K562 (cell line): ENCODE measurements at regions not wholly inside any gene's neighbourhood (a gene's known extent, or its start where the extent isn't known, plus 50 kb on each side); places are given as distances from the start of the nearest gene placed in this dataset.
"Not testable (repeated sequence)": the region's sequence is repeated elsewhere in the genome, so short reads cannot be mapped to it uniquely, and the experiment has no call there.

ENCODE experiments used
- ATAC-seq: fragments of 200-7000 bp; cut with Tn5 transposase; 3 replicates; pipeline ENCODE4 v1.9.1; 2020; ENCODE audit warnings: moderate library complexity
- BruUV-seq: library from RNA; stranded (reverse); fragments of 400-500 nt; replicated peaks from 2 replicates; lab custom pipeline; 2021; lab: Mats Ljungman, UMichigan
- CTCF ChIA-PET: fragments of 300-600 bp; formaldehyde crosslinking; extraction: SDS; loops from one replicate; lab custom pipeline; 2021; ENCODE audit warnings: low intra/inter-chr PET ratio; lab: Yijun Ruan, JAX
- POLR2A ChIA-PET: fragments of 300-600, 350-650 bp; sonication (Branson Sonifier 250); formaldehyde crosslinking; extraction: SDS; loops from one replicate; lab custom pipeline; 2021; ENCODE audit warnings: antibody characterized with exemption, inconsistent platforms; lab: Yijun Ruan, JAX
- DNase-seq, 4 experiments: peaks; one replicate each; pipeline versions ENCODE4 v3.0.0 to v3.0.0-alpha.2; 2011 to 2018; ENCODE audit warnings: low spot score in 3 of 4, mixed read lengths in 3 of 4; ENCODE audit errors: extremely low read depth in 1 of 4
- FAIRE-seq: peaks from 2 replicates; lab custom pipeline; 2011; peaks lifted over from hg19 to GRCh38; lab: Jason Lieb, UNC
- H2AFZ ChIP-seq: 2 replicates; pipeline ENCODE4 v1.6.0; 2011; ENCODE audit warnings: low read depth, low read length, control low read depth, inconsistent platforms
- H3K27ac ChIP-seq: fragments of 200-600 bp; 3 replicates; pipeline ENCODE4 v1.8.0; 2011; ENCODE audit warnings: low read depth, mild to moderate bottlenecking, control low read depth, inconsistent platforms, low read length, moderate library complexity, mixed read lengths; ENCODE audit errors: extremely low read depth
- H3K27me3 ChIP-seq, 2 experiments: fragments of 300-600 bp in 1 of 2; 2 replicates in 1 of 2; 3 replicates in 1 of 2; pipeline versions ENCODE4 v1.6.0 to v1.8.0; 2011; ENCODE audit warnings: inconsistent platforms in 2 of 2, low read length in 2 of 2, mild to moderate bottlenecking in 1 of 2, mixed read lengths in 1 of 2, moderate library complexity in 1 of 2; ENCODE audit not compliant: control insufficient read depth in 2 of 2, insufficient read depth in 2 of 2
- H3K36me3 ChIP-seq: fragments of 300-600 bp; 3 replicates; pipeline ENCODE4 v1.8.0; 2011; ENCODE audit warnings: mild to moderate bottlenecking, low read length, inconsistent platforms; ENCODE audit not compliant: control insufficient read depth, insufficient read depth
- H3K4me1 ChIP-seq, 2 experiments: fragments of 200-600 bp in 1 of 2; replicated peaks in 1 of 2; 2 replicates in 1 of 2; 3 replicates in 1 of 2; pipeline versions ENCODE4 v1.5.1 to v1.8.0; 2011; ENCODE audit warnings: inconsistent platforms in 2 of 2, low read length in 2 of 2, mild to moderate bottlenecking in 1 of 2, mixed read lengths in 1 of 2, moderate library complexity in 1 of 2; ENCODE audit not compliant: control insufficient read depth in 2 of 2, insufficient read depth in 2 of 2
- H3K4me2 ChIP-seq: 2 replicates; pipeline ENCODE4 v1.6.1; 2011; ENCODE audit warnings: low read length, control low read depth, inconsistent platforms, mixed read lengths; ENCODE audit not compliant: insufficient read depth
- H3K4me3 ChIP-seq: fragments of 200-600 bp; sonication (generic), shearing (Covaris generic); 2 replicates; pipeline ENCODE4 v1.5.1; 2016; ENCODE audit warnings: control low read depth, inconsistent platforms
- H3K79me2 ChIP-seq: fragments of 200-600 bp; 3 replicates; pipeline ENCODE4 v1.8.0; 2011; ENCODE audit warnings: low read length, inconsistent platforms; ENCODE audit not compliant: control insufficient read depth, insufficient read depth
- H3K9ac ChIP-seq, 2 experiments: 2 replicates each; pipeline versions ENCODE4 v1.6.0 to v1.6.1; 2011; ENCODE audit warnings: low read depth in 2 of 2, low read length in 2 of 2, control low read depth in 1 of 2, inconsistent platforms in 1 of 2, mild to moderate bottlenecking in 1 of 2, mixed read lengths in 1 of 2; ENCODE audit not compliant: insufficient read depth in 1 of 2
- H3K9me1 ChIP-seq: one replicate; pipeline ENCODE4 v1.6.0; 2011; ENCODE audit warnings: inconsistent platforms, mild to moderate bottlenecking, low read length, moderate library complexity; ENCODE audit not compliant: control insufficient read depth, insufficient read depth
- H3K9me3 ChIP-seq: replicated peaks from 2 replicates; pipeline ENCODE4 v1.5.1; 2011; ENCODE audit warnings: low read depth, low read length, inconsistent platforms; ENCODE audit not compliant: control insufficient read depth, insufficient read depth
- H4K20me1 ChIP-seq: replicated peaks from 2 replicates; pipeline ENCODE4 v1.6.1; 2011; ENCODE audit warnings: low read length, inconsistent platforms, mixed read lengths; ENCODE audit not compliant: control insufficient read depth, insufficient read depth
- CHD1 ChIP-seq: fragments of 200-600 bp; sonication (generic); IDR thresholded peaks from one replicate; pipeline ENCODE4 v1.6.1; 2012; ENCODE audit warnings: mild to moderate bottlenecking, moderate library complexity, low read length, inconsistent platforms
- SAP30 ChIP-seq: fragments of 200-600 bp; sonication (generic); IDR thresholded peaks from 2 replicates; pipeline ENCODE4 v1.6.1; 2012; ENCODE audit warnings: borderline replicate concordance, low read depth, mild to moderate bottlenecking, moderate library complexity, low read length, control low read depth, inconsistent platforms; ENCODE audit not compliant: insufficient read depth, poor library complexity, severe bottlenecking
- SUPT5H ChIP-seq: fragments of 450-650 bp; IDR thresholded peaks from 2 replicates; pipeline ENCODE4 v1.6.1; 2016
- WGBS: fragments of 100-300 bp; shearing (Covaris generic); methylation state at CpG from one replicate; pipeline ENCODE4 v1.1.6; 2016; ENCODE audit warnings: low coverage, mixed read lengths; ENCODE audit not compliant: insufficient coverage; ENCODE audit errors: missing lambda C conversion rate; 5-methylcytosine and 5-hydroxymethylcytosine counted together
- in situ Hi-C: fragments of 300-500 bp; cut with MboI; formaldehyde crosslinking; loops from 4 replicates; pipeline ENCODE4 v1.15.0; 2018; ENCODE audit warnings: inconsistent platforms, mixed read lengths
- intact Hi-C: fragments of 100-400 bp; cut with micrococcal nuclease; formaldehyde crosslinking; loops from 2 replicates; pipeline ENCODE4 v1.14.2; 2022
- TF ChIP-seq, protein P1 (sequence below), 2 experiments: fragments of 450-650 bp; IDR thresholded peaks; 2 replicates each; pipeline ENCODE4 v1.6.1; 2016

DNA sequence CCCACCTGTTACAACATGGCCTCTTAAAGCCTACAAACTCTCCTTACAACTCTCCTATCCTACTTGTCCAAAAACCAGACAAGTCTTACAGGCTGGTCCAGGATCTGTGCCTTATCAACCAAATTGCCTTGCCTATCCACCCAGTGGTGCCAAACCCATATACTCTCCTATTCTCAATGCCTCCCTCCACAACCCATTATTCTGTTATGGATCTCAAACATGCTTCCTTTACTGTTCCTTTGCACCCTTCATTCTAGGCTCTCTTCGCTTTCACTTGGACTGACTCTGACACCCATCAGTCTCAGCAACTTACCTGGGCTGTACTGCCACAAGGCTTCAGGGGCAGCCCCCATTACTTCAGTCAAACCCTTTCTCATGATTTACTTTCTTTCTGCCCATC is 1112.1 kb upstream of the TMEM132C start:
- Histone ChIP-seq H3K27ac (peak overlapping the region; percentile 90), H3K4me2 (peak overlapping the region; percentile 80), H3K4me3 (peak overlapping the region; percentile 55), H3K4me1 (peaks cover 3 to 10% of the 10 kb centered on the region in 2 experiments; a peak in 2 of 5 replicates), H3K36me3 (peaks cover 80% of the 10 kb centered on the region), H3K79me2 (peaks cover 96% of the 10 kb centered on the region), H3K9ac (peak overlapping the region; percentile 79 to 84; a peak in 3 of 4 replicates)
- WGBS = 73% methylated on average over 1 of the region's 1 CpG
- intact Hi-C loops = loop anchor here (5.0 to 10.0 kb wide), 4 partner anchors 48 to 248 kb away; no protein-coding TSS in a partner anchor
- ATAC-seq, FAIRE-seq, H4K20me1 ChIP-seq, DNase-seq, POLR2A ChIA-PET, H3K9me1 ChIP-seq, in situ Hi-C loops, CTCF ChIA-PET, H2AFZ ChIP-seq, BruUV-seq, H3K9me3 ChIP-seq, H3K27me3 ChIP-seq: not testable (repeated sequence)
- TF ChIP-seq CHD1 = peak; percentile 52
- peak; percentile 44 for TF ChIP-seq SAP30
- 0 out of 2 replicates have a peak, but pooled peaks have one; percentile 16 for TF ChIP-seq SUPT5H
- TF ChIP-seq, protein P1, sequence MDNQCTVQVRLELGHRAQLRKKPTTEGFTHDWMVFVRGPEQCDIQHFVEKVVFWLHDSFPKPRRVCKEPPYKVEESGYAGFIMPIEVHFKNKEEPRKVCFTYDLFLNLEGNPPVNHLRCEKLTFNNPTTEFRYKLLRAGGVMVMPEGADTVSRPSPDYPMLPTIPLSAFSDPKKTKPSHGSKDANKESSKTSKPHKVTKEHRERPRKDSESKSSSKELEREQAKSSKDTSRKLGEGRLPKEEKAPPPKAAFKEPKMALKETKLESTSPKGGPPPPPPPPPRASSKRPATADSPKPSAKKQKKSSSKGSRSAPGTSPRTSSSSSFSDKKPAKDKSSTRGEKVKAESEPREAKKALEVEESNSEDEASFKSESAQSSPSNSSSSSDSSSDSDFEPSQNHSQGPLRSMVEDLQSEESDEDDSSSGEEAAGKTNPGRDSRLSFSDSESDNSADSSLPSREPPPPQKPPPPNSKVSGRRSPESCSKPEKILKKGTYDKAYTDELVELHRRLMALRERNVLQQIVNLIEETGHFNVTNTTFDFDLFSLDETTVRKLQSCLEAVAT (IDR thresholded peaks at IDR 0.05) = peak; percentile 93 to 94
